NCI-H460 (cell line): ENCODE measurements at regions not wholly inside any gene's neighbourhood (a gene's known extent, or its start where the extent isn't known, plus 50 kb on each side); places are given as distances from the start of the nearest gene placed in this dataset.
"Not testable (repeated sequence)": the region's sequence is repeated elsewhere in the genome, so short reads cannot be mapped to it uniquely, and the experiment has no call there.

Experiments
- DNase-seq: peaks from one replicate; pipeline ENCODE4 v3.0.0-alpha.2; 2016; ENCODE audit warnings: low read depth; ENCODE audit errors: extremely low read depth

- DNase-seq, result no peak
Observed at GRCh38 chr6:90463359-90463758, 123.5 kb downstream of the MAP3K7 start.

- DNase-seq, result no peak
Observed at GRCh38 chr6:90462102-90462501, 124.8 kb downstream of the MAP3K7 start.

GRCh38 chr6:90461383-90461782, 125.5 kb downstream of the MAP3K7 start:
- DNase-seq, result no peak

GRCh38 chr6:90460051-90460450, 126.8 kb downstream of the MAP3K7 start:
- no peak for DNase-seq

- no peak for DNase-seq
Observed at GRCh38 chr6:90459225-90459758, 127.6 kb downstream of the MAP3K7 start.

- no peak for DNase-seq
Observed at GRCh38 chr6:90458353-90459224, 128.3 kb downstream of the MAP3K7 start.

- DNase-seq, result no peak
Observed at GRCh38 chr6:90457867-90458259, 129.0 kb downstream of the MAP3K7 start.

GRCh38 chr6:90456997-90457866, 129.6 kb downstream of the MAP3K7 start:
- DNase-seq, result not testable (repeated sequence)

GRCh38 chr6:90456001-90456400, 130.9 kb downstream of the MAP3K7 start:
- DNase-seq, result no peak

- no peak for DNase-seq
Observed at GRCh38 chr6:90454836-90455427, 131.9 kb downstream of the MAP3K7 start.

GRCh38 chr6:90450268-90450953, 136.5 kb downstream of the MAP3K7 start:
- DNase-seq, result no peak

- no peak for DNase-seq
Observed at GRCh38 chr6:90449311-90449710, 137.6 kb downstream of the MAP3K7 start.

GRCh38 chr6:90448836-90449235, 138.0 kb downstream of the MAP3K7 start:
- DNase-seq, result no peak

GRCh38 chr6:90446164-90446563, 140.7 kb downstream of the MAP3K7 start:
- DNase-seq, result no peak

GRCh38 chr6:90445533-90446108, 141.3 kb downstream of the MAP3K7 start:
- no peak for DNase-seq

- no peak for DNase-seq
Observed at GRCh38 chr6:90444160-90444714, 142.6 kb downstream of the MAP3K7 start.

- DNase-seq, result no peak
Observed at GRCh38 chr6:90442366-90442765, 144.5 kb downstream of the MAP3K7 start.

GRCh38 chr6:90440586-90441283, 144.1 kb upstream of the BACH2 start:
- no peak for DNase-seq

- no peak for DNase-seq
Observed at GRCh38 chr6:90439586-90439985, 142.9 kb upstream of the BACH2 start.
